HFFc6 (cell line): ENCODE measurements at regions not wholly inside any gene's neighbourhood (a gene's known extent, or its start where the extent isn't known, plus 50 kb on each side); places are given as distances from the start of the nearest gene placed in this dataset.

Experiments used
- DNase-seq: peaks from one replicate; pipeline ENCODE4 v3.0.0-alpha.2; 2018
- H3K27ac Mint-ChIP-seq: 2 replicates; pipeline ENCODE4 v1.8.0; 2020; ENCODE audit warnings: mild to moderate bottlenecking, mixed read lengths
- H3K27me3 Mint-ChIP-seq: 2 replicates; pipeline ENCODE4 v1.8.0; 2021; ENCODE audit warnings: mild to moderate bottlenecking, moderate library complexity, mixed read lengths; ENCODE audit not compliant: insufficient read depth
- H3K36me3 Mint-ChIP-seq: 2 replicates; pipeline ENCODE4 v1.8.0; 2021; ENCODE audit warnings: low read depth, mixed read lengths
- H3K4me1 Mint-ChIP-seq: 2 replicates; pipeline ENCODE4 v1.8.0; 2020; ENCODE audit warnings: low read depth, mixed read lengths
- H3K4me3 Mint-ChIP-seq: 2 replicates; pipeline ENCODE4 v1.8.0; 2020; ENCODE audit warnings: mild to moderate bottlenecking, moderate library complexity, mixed read lengths
- H3K9me3 Mint-ChIP-seq: 2 replicates; pipeline ENCODE4 v1.8.0; 2020; ENCODE audit warnings: mild to moderate bottlenecking, mixed read lengths
- TF ChIP-seq, protein P1 (sequence below): fragments of 200-600 bp; sonication (generic); IDR thresholded peaks from 2 replicates; pipeline ENCODE4 v1.5.0; 2021; ENCODE audit warnings: antibody characterized with exemption, mild to moderate bottlenecking

DNA sequence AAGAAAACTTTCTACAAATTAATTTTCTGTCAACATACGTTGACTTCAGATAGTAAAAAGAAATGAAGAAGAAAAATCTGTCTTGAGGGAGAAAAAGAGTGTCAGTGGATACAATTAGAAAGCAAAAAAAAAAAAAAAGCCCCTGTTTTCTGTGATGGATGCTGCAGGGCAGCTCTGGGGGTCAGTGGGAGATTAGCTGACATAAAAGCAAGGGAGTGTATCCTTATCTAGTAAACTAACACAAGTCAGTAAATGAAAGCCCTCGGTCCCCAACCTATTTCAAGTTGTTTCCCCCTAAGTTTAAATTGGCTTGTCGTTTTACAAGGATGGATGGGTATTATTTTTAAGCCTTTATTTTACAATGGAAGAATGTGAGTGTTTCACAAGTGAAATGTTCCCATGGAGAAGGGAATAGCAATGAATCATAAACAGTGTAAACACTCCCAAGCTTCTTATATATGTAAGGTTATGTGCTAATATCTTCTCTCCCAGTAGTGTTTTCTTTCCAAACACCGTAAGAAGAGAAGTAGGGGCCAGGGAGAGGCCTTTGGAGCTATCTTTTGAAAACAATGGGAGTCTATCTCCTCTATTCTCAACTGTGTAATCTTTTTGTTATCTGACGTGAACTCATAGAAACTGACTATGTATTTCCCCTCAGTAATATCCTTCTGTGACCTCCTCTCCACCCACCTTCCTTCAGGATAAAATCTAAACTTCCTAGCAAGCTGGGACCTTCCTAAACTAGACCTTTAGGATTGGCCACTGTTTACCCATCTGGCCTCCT lies 347.7 kb downstream of the FBXO8 start:
- H3K4me3 Mint-ChIP-seq: no peak overlapping the region
- peaks cover 2% of the 10 kb centered on the region; the same call in 1 of the 2 replicates for H3K27me3 Mint-ChIP-seq
- H3K4me1 Mint-ChIP-seq: no peaks in the 10 kb centered on the region
- TF ChIP-seq, protein P1, sequence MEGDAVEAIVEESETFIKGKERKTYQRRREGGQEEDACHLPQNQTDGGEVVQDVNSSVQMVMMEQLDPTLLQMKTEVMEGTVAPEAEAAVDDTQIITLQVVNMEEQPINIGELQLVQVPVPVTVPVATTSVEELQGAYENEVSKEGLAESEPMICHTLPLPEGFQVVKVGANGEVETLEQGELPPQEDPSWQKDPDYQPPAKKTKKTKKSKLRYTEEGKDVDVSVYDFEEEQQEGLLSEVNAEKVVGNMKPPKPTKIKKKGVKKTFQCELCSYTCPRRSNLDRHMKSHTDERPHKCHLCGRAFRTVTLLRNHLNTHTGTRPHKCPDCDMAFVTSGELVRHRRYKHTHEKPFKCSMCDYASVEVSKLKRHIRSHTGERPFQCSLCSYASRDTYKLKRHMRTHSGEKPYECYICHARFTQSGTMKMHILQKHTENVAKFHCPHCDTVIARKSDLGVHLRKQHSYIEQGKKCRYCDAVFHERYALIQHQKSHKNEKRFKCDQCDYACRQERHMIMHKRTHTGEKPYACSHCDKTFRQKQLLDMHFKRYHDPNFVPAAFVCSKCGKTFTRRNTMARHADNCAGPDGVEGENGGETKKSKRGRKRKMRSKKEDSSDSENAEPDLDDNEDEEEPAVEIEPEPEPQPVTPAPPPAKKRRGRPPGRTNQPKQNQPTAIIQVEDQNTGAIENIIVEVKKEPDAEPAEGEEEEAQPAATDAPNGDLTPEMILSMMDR: no peak
- H3K9me3 Mint-ChIP-seq: peaks cover 11% of the 10 kb centered on the region
- no peaks in the 10 kb centered on the region for H3K36me3 Mint-ChIP-seq
- no peak for DNase-seq
- no peak overlapping the region for H3K27ac Mint-ChIP-seq

DNA sequence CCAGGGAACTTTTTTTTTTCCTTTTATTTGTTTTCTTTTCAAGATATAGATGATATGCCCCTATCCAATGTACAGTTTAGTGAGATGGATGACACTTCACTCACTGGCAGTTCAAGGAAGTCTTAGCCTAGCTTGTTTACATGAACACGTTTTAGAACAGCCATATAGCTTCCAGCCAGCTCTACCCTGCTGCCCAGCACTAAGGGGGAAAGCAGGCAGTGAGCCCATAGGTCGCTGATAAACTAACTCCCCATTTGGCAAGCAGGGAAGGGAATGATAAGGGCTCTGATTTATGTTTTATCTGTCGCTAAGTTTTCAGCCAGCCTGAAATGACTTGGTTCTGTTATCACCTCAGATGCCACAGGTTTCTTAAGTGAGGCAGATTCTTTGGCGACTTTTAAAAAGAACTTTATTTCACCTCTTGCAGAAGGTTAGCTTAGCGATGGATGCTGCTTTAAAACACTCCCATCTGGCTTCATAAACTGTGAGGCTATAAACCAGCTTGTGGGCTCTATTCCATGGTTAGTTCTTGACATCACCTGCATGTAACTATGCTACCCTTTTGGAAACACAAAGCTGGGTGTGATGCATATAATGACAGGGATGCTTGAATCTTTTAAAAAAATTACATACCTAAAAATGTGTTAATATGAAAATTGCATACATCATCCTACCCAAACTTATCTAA lies 348.4 kb downstream of the FBXO8 start:
- no peak overlapping the region for H3K27ac Mint-ChIP-seq
- TF ChIP-seq, protein P1: no peak
- DNase-seq: no peak
- no peaks in the 10 kb centered on the region for H3K36me3 Mint-ChIP-seq
- H3K27me3 Mint-ChIP-seq: peaks cover 2% of the 10 kb centered on the region; the same call in 1 of the 2 replicates
- H3K9me3 Mint-ChIP-seq: peaks cover 11% of the 10 kb centered on the region
- H3K4me1 Mint-ChIP-seq: no peaks in the 10 kb centered on the region
- no peak overlapping the region for H3K4me3 Mint-ChIP-seq

DNA sequence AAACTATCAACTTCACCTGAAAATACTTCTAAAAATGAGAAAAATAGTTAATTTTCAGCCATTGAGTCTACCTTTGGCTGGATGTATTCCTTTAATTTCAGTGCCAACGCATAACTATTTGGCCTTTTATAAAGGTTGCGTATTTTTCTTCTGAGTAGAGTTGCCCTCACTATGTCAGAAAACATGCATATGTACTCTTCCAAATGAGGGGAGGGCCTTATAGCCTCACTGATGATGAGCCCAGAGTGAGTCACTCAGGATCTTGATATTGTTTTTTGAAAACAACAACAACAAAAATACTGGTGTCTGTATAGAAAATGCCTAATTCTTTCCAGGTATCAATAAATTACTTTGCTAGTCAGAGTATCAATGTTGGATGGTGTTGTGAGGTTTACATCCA lies 349.3 kb downstream of the FBXO8 start:
- no peaks in the 10 kb centered on the region for H3K36me3 Mint-ChIP-seq
- H3K9me3 Mint-ChIP-seq: peaks cover 11% of the 10 kb centered on the region
- H3K27ac Mint-ChIP-seq: no peak overlapping the region
- H3K27me3 Mint-ChIP-seq: peaks cover 2% of the 10 kb centered on the region; the same call in 1 of the 2 replicates
- TF ChIP-seq, protein P1: no peak
- H3K4me3 Mint-ChIP-seq: no peak overlapping the region
- no peaks in the 10 kb centered on the region for H3K4me1 Mint-ChIP-seq
- no peak for DNase-seq

DNA sequence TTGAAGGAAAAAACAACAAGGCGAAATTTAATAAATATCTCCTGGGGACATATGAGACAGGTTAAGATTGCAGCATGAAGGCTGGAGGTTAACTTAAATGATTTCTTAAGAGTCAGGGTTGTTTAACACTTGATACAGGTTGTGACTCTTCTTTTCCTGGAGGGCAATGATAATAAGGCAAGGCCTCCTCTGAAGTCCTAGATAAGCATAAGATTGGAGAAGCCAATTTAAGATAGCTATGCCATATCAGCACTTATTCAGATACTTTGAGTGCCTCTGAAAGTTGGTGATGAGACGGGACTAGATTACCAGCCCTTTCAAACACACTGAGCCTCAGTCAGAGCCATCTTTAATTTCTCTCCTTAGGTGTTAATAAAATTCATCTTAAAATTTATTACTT lies 350.8 kb downstream of the FBXO8 start:
- Mint-ChIP-seq H3K27me3 (peaks cover 2% of the 10 kb centered on the region), H3K4me1 (no peaks in the 10 kb centered on the region), H3K36me3 (no peaks in the 10 kb centered on the region), H3K9me3 (peaks cover 15% of the 10 kb centered on the region), H3K4me3 (no peak overlapping the region), H3K27ac (no peak overlapping the region)
- TF ChIP-seq, protein P1: no peak
- no peak for DNase-seq

DNA sequence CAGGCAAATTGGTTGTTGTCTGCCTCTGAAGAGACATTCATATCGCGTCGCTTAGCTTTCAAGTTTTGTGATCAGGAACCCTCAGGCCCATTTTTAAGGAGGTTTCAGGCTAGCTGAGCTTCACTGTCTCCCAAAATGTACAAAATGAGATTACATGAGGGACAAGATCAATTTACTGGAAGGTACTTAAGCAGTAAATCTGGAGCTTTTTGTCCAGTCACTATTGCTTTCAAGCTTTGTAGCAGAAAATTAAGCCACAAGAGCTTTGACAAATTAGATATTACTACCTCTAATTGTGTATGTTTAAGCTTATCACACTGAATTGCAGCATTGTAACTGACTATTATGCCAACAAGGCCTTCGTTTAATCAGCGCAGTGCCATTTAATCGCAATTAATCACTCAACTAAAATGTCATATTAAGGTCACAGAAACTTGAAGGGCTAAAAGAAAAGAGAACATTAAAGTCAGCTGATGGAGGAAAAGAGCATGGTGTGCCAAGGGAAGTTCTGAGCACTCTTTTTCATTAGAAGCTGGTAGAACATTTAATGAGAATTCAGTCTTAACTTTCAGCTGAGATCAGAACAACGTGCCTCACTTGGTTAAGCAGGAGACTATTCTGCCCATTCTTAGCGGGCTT lies 353.0 kb downstream of the FBXO8 start:
- Mint-ChIP-seq H3K27ac (no peak overlapping the region), H3K36me3 (no peaks in the 10 kb centered on the region), H3K4me3 (no peak overlapping the region), H3K4me1 (no peaks in the 10 kb centered on the region), H3K9me3 (peaks cover 16% of the 10 kb centered on the region), H3K27me3 (peaks cover under 1% of the 10 kb centered on the region; the same call in 1 of the 2 replicates)
- no peak for DNase-seq
- TF ChIP-seq, protein P1: no peak
